BLaER1 treated with 17β-estradiol and CSF1 and Interleukin-3, amounts not matched to agents 10 nM and 100 nM (cell line): ENCODE measurements at regions not wholly inside any gene's neighbourhood (a gene's known extent, or its start where the extent isn't known, plus 50 kb on each side); places are given as distances from the start of the nearest gene placed in this dataset.
A peak's percentile ranks its signal among the peaks of the same experiment; 100 is the strongest.

ENCODE experiments used
- H3K27ac ChIP-seq, 11 experiments: shearing (Covaris generic); formaldehyde crosslinking; 2 replicates each; pipeline ENCODE4 v1.8.1; 2022
- H3K27me3 ChIP-seq, 11 experiments: shearing (Covaris generic); formaldehyde crosslinking; 2 replicates each; pipeline ENCODE4 v1.8.1; 2022
- H3K36me3 ChIP-seq, 11 experiments: shearing (Covaris generic); formaldehyde crosslinking; 2 replicates each; pipeline ENCODE4 v1.8.1; 2022
- H3K4me1 ChIP-seq, 10 experiments: shearing (Covaris generic); formaldehyde crosslinking; 2 replicates each; pipeline ENCODE4 v1.8.1; 2022
- H3K4me2 ChIP-seq, 11 experiments: shearing (Covaris generic); formaldehyde crosslinking; 2 replicates each; pipeline ENCODE4 v1.8.1; 2022
- H3K4me3 ChIP-seq, 10 experiments: shearing (Covaris generic); formaldehyde crosslinking; 2 replicates each; pipeline ENCODE4 v1.8.1; 2022
- H3K9ac ChIP-seq, 11 experiments: shearing (Covaris generic); formaldehyde crosslinking; 2 replicates each; pipeline ENCODE4 v1.8.1; 2022
- H3K9me3 ChIP-seq, 11 experiments: shearing (Covaris generic); formaldehyde crosslinking; replicated peaks in 1 of 11; 2 replicates each; pipeline ENCODE4 v1.8.1; 2022
- H4K20me1 ChIP-seq, 11 experiments: shearing (Covaris generic); formaldehyde crosslinking; 2 replicates each; pipeline ENCODE4 v1.8.1; 2022
- Cebpa-rat ChIP-seq, 11 experiments: shearing (Covaris generic); IDR thresholded peaks; 2 replicates each; pipeline ENCODE4 v1.8.1; 2022

DNA sequence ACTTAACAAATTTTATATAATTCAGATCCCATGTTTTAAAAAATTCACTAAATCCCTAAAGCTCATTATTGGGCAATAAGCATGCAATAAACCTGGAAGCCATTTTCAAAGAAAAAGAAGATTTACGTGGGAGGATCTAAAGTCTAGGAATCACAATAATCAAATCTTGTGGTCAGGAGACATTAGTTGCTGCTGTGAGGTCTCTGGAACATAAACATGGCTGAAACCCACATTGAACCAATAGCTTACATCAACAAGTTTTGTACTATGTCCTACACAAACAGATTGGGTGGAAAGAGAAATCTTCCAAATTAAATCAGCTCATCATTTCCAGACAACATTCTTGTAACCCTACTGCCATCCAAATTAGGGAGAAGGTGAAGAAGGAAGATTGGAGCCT lies 121.9 kb upstream of the EPHA3 start:
- Histone ChIP-seq H3K27ac (no peak overlapping the region), H4K20me1 (no peaks in the 10 kb centered on the region), H3K27me3 (no peaks in the 10 kb centered on the region), H3K4me3 (no peak overlapping the region), H3K4me1 (no peaks in the 10 kb centered on the region), H3K36me3 (no peaks in the 10 kb centered on the region), H3K9ac (no peak overlapping the region), H3K9me3 (no peaks in the 10 kb centered on the region), H3K4me2 (no peak overlapping the region)
- no peak for TF ChIP-seq Cebpa-rat (IDR thresholded peaks at IDR 0.05)

GRCh38 chr3:88986834-88987233 lies 120.6 kb upstream of the EPHA3 start:
- Histone ChIP-seq H3K4me1 (no peaks in the 10 kb centered on the region), H3K9ac (no peak overlapping the region), H3K27me3 (no peaks in the 10 kb centered on the region), H3K27ac (no peak overlapping the region), H3K4me2 (no peak overlapping the region), H3K9me3 (no peaks in the 10 kb centered on the region), H3K4me3 (no peak overlapping the region), H4K20me1 (no peaks in the 10 kb centered on the region), H3K36me3 (no peaks in the 10 kb centered on the region)
- no peak for TF ChIP-seq Cebpa-rat (IDR thresholded peaks at IDR 0.05)

DNA sequence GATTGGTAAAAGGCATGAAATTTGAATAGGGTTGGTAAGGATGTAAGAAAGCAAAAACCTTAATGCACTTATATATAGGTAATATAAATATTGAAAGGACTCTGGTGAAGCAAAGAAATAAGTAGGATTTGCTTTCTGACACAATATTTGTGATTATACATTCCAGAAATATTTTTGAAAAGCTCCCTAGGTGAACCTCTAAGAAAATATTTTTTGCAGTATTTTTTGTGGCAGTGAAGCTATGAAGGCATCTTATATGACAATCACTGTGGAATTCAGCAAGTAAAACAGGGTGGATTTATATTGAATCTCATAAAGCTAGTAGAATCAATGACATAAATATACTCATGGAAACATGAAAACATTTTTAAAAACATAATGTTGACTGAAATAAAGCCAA lies 119.6 kb upstream of the EPHA3 start:
- H4K20me1 ChIP-seq, result no peaks in the 10 kb centered on the region
- H3K4me2 ChIP-seq, result no peak overlapping the region
- no peaks in the 10 kb centered on the region for H3K27me3 ChIP-seq
- no peak overlapping the region for H3K9ac ChIP-seq
- no peaks in the 10 kb centered on the region for H3K4me1 ChIP-seq
- no peak for TF ChIP-seq Cebpa-rat (IDR thresholded peaks at IDR 0.05)
- H3K27ac ChIP-seq, result no peak overlapping the region
- no peaks in the 10 kb centered on the region for H3K9me3 ChIP-seq
- H3K4me3 ChIP-seq, result no peak overlapping the region
- no peaks in the 10 kb centered on the region for H3K36me3 ChIP-seq

DNA sequence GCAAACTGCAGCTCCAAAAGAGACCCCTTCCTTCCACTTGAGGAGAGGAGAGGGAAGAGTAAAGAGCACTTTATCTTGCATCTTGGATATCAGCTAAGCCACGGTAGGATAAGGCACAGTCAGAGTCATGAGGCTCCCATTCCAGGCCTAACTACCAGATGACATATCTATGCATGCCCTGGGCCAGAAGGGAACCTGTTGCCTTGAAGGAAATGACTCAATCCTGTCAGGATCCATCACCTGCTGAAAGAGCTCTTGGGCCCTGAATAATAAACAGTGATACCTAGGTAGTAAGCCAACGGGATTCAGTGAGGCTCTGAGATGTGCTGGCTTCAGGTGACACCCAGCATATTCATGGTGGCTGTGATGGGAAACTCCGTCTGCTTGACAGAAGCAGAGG lies 118.5 kb upstream of the EPHA3 start:
- H3K4me1 ChIP-seq, result no peaks in the 10 kb centered on the region
- no peaks in the 10 kb centered on the region for H3K36me3 ChIP-seq
- no peak for TF ChIP-seq Cebpa-rat (IDR thresholded peaks at IDR 0.05)
- no peak overlapping the region for H3K4me2 ChIP-seq
- no peaks in the 10 kb centered on the region for H3K27me3 ChIP-seq
- H3K9me3 ChIP-seq, result no peaks in the 10 kb centered on the region
- H3K9ac ChIP-seq, result no peak overlapping the region
- no peaks in the 10 kb centered on the region for H4K20me1 ChIP-seq
- no peak overlapping the region for H3K27ac ChIP-seq
- H3K4me3 ChIP-seq, result no peak overlapping the region

GRCh38 chr3:88991496-88991895 lies 115.9 kb upstream of the EPHA3 start:
- no peaks in the 10 kb centered on the region for H3K36me3 ChIP-seq
- no peak overlapping the region for H3K4me3 ChIP-seq
- H3K9me3 ChIP-seq, result no peaks in the 10 kb centered on the region
- H3K4me2 ChIP-seq, result no peak overlapping the region
- no peaks in the 10 kb centered on the region for H3K27me3 ChIP-seq
- H3K4me1 ChIP-seq, result no peaks in the 10 kb centered on the region
- H3K9ac ChIP-seq, result no peak overlapping the region
- no peaks in the 10 kb centered on the region for H4K20me1 ChIP-seq
- H3K27ac ChIP-seq, result no peak overlapping the region
- no peak for TF ChIP-seq Cebpa-rat (IDR thresholded peaks at IDR 0.05)

DNA sequence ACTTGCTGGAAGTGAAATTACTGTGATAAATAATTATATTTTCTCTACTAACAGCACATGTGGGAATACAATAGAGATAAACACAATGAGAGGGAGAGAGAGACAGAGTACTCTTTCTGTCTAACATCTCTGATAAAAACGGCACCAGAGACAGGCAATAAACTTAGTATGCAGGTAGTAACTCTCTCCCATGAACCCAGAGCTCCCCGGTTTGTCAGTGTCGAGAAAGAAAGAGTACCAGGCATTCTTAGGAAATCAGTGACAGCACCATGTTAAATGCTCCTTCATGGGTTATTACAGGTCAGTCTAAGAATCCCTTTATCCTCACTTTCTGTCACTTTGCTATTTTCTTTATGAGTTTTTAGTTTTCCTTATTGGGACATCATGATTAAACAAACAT lies 110.7 kb upstream of the EPHA3 start:
- Histone ChIP-seq H3K9ac (no peak overlapping the region), H3K4me2 (no peak overlapping the region), H3K4me3 (no peak overlapping the region), H3K4me1 (no peaks in the 10 kb centered on the region), H3K27ac (no peak overlapping the region), H3K36me3 (no peaks in the 10 kb centered on the region), H3K9me3 (peaks cover 0 to 10% (median 0%) of the 10 kb centered on the region in 11 experiments; a peak in 1 of 22 replicates), H4K20me1 (no peaks in the 10 kb centered on the region), H3K27me3 (no peaks in the 10 kb centered on the region)
- TF ChIP-seq Cebpa-rat (IDR thresholded peaks at IDR 0.05), result no peak

DNA sequence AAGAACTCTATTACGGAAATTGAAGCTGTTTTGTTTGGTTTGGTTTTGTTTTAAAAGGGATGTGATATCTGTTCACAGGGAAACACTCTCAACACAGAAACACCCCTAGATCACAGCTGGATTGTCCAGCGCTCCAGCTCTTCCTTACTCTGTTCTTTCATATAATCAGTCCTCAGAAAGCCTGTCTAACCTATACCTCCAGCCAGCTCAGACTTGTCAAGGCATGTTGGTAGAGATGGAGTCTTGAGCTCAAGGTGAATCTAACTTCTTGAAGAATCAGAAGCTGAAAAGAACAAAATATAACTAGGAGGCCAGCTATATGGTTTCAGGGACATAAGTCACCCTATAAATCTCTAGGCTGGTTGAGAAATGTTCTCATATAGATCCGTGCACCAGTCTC lies 110.2 kb upstream of the EPHA3 start:
- no peak for TF ChIP-seq Cebpa-rat (IDR thresholded peaks at IDR 0.05)
- Histone ChIP-seq H3K36me3 (no peaks in the 10 kb centered on the region), H3K4me1 (no peaks in the 10 kb centered on the region), H3K4me3 (no peak overlapping the region), H3K9me3 (peaks cover 0 to 10% (median 0%) of the 10 kb centered on the region in 11 experiments; a peak in 1 of 22 replicates), H3K9ac (no peak overlapping the region), H3K27ac (no peak overlapping the region), H4K20me1 (no peaks in the 10 kb centered on the region), H3K27me3 (no peaks in the 10 kb centered on the region), H3K4me2 (no peak overlapping the region)

DNA sequence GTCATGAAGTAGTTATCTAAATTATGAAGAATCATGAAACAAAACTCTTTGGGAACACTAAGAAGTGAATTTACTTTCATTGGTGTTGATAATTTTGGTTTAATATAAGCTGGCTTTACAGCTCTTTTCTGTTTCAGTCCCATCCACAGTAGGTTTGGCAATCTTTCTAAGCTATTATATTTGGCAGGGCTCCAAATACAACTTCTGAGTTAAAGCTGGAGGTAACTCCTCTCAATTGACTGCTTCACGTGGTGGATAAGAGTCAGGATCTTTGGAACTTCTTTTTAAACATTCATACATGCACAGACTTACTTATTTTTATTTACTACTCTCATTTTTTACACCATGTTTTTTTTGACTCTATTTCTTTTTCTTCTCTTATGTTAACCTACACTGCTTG lies 106.5 kb upstream of the EPHA3 start:
- Histone ChIP-seq H4K20me1 (no peaks in the 10 kb centered on the region), H3K4me1 (no peaks in the 10 kb centered on the region), H3K4me3 (no peak overlapping the region), H3K9ac (no peak overlapping the region), H3K27me3 (no peaks in the 10 kb centered on the region), H3K9me3 (peaks cover 0 to 10% (median 0%) of the 10 kb centered on the region in 11 experiments; a peak in 1 of 22 replicates), H3K27ac (no peak overlapping the region), H3K36me3 (no peaks in the 10 kb centered on the region), H3K4me2 (no peak overlapping the region)
- TF ChIP-seq Cebpa-rat (IDR thresholded peaks at IDR 0.05), result no peak

GRCh38 chr3:89002191-89002590 lies 105.2 kb upstream of the EPHA3 start:
- TF ChIP-seq Cebpa-rat (IDR thresholded peaks at IDR 0.05), result 0 out of 22 replicates have a peak, but pooled peaks of 1 of the 11 experiments have one; percentile 14
- no peaks in the 10 kb centered on the region for H3K4me1 ChIP-seq
- H3K4me3 ChIP-seq, result no peak overlapping the region
- H3K27ac ChIP-seq, result no peak overlapping the region
- H4K20me1 ChIP-seq, result no peaks in the 10 kb centered on the region
- H3K27me3 ChIP-seq, result no peaks in the 10 kb centered on the region
- no peak overlapping the region for H3K4me2 ChIP-seq
- no peaks in the 10 kb centered on the region for H3K36me3 ChIP-seq
- peaks cover 0 to 10% (median 0%) of the 10 kb centered on the region in 11 experiments; a peak in 1 of 22 replicates for H3K9me3 ChIP-seq
- H3K9ac ChIP-seq, result no peak overlapping the region

GRCh38 chr3:89013536-89013935 lies 93.9 kb upstream of the EPHA3 start:
- Histone ChIP-seq H3K4me1 (no peaks in the 10 kb centered on the region), H3K4me3 (no peak overlapping the region), H3K9ac (no peak overlapping the region), H3K36me3 (no peaks in the 10 kb centered on the region), H3K9me3 (no peaks in the 10 kb centered on the region), H3K27ac (no peak overlapping the region), H3K4me2 (no peak overlapping the region), H3K27me3 (no peaks in the 10 kb centered on the region), H4K20me1 (no peaks in the 10 kb centered on the region)
- no peak for TF ChIP-seq Cebpa-rat (IDR thresholded peaks at IDR 0.05)
